H1 (cell line): ENCODE measurements at regions not wholly inside any gene's neighbourhood (a gene's known extent, or its start where the extent isn't known, plus 50 kb on each side); places are given as distances from the start of the nearest gene placed in this dataset.

Source experiments
- CTCF ChIA-PET: fragments of 300-600 bp; sonication (Branson Sonifier 250); formaldehyde crosslinking; loops from one replicate; lab custom pipeline; 2021; ENCODE audit not compliant: partially characterized antibody; lab: Charles Lee
- POLR2A ChIA-PET: fragments of 300-600 bp; sonication (Branson Sonifier 250); formaldehyde crosslinking; loops from one replicate; lab custom pipeline; 2021; ENCODE audit warnings: inconsistent platforms; ENCODE audit not compliant: partially characterized antibody; lab: Charles Lee
- DNase-seq, 2 experiments: peaks; one replicate each; pipeline versions ENCODE4 v3.0.0 to v3.0.0-alpha.2; 2010 to 2022; ENCODE audit warnings: low spot score in 2 of 2, low read depth in 1 of 2, mixed read lengths in 1 of 2
- FAIRE-seq: peaks from 2 replicates; lab custom pipeline; 2011; peaks lifted over from hg19 to GRCh38; lab: Jason Lieb, UNC
- H2AFZ ChIP-seq: 2 replicates; pipeline ENCODE4 v1.8.1; 2012; ENCODE audit warnings: low read length, inconsistent platforms
- H2AK5ac ChIP-seq: 2 replicates; pipeline ENCODE4 v1.6.1; 2013; ENCODE audit warnings: low read depth, low read length
- H2BK120ac ChIP-seq: replicated peaks from 2 replicates; pipeline ENCODE3; 2013; ENCODE audit warnings: low read depth, low read length, inconsistent platforms
- H2BK12ac ChIP-seq: 2 replicates; pipeline ENCODE4 v1.6.1; 2013; ENCODE audit warnings: low read depth, low read length
- H2BK15ac ChIP-seq: 2 replicates; pipeline ENCODE4 v1.6.1; 2013; ENCODE audit warnings: low read length
- H2BK20ac ChIP-seq: 2 replicates; pipeline ENCODE4 v1.6.1; 2013; ENCODE audit warnings: low read length
- H2BK5ac ChIP-seq: 2 replicates; pipeline ENCODE4 v1.6.1; 2013; ENCODE audit warnings: low read depth, low read length
- H3K14ac ChIP-seq: 2 replicates; pipeline ENCODE4 v1.6.1; 2013; ENCODE audit warnings: inconsistent platforms; ENCODE audit not compliant: insufficient read length
- H3K18ac ChIP-seq: 2 replicates; pipeline ENCODE4 v1.6.1; 2013; ENCODE audit warnings: low read length; ENCODE audit errors: extremely low read depth
- H3K23ac ChIP-seq: 2 replicates; pipeline ENCODE4 v1.6.1; 2013; ENCODE audit warnings: inconsistent platforms; ENCODE audit not compliant: insufficient read length
- H3K23me2 ChIP-seq: 2 replicates; pipeline ENCODE4 v1.6.1; 2013; ENCODE audit warnings: low read depth, low read length
- H3K27ac ChIP-seq: 2 replicates; pipeline ENCODE4 v1.6.1; 2011; ENCODE audit warnings: low read depth, low read length, inconsistent platforms
- H3K27me3 ChIP-seq, 4 experiments: replicated peaks in 1 of 4; 1 replicate in 1 of 4; 2 replicates in 3 of 4; pipeline versions ENCODE4 v1.6.1 to v1.8.1; 2011 to 2013; ENCODE audit warnings: low read length in 3 of 4, mild to moderate bottlenecking in 3 of 4, inconsistent platforms in 2 of 4, mixed read lengths in 2 of 4, moderate library complexity in 1 of 4; ENCODE audit not compliant: control insufficient read depth in 3 of 4, insufficient read depth in 3 of 4; ENCODE audit errors: extremely low read depth in 1 of 4
- H3K36me3 ChIP-seq, 4 experiments: 2 replicates each; pipeline versions ENCODE4 v1.6.1 to v1.8.1; 2011 to 2013; ENCODE audit warnings: mild to moderate bottlenecking in 4 of 4, low read length in 3 of 4, moderate library complexity in 2 of 4, control low read depth in 1 of 4, inconsistent platforms in 1 of 4; ENCODE audit not compliant: insufficient read depth in 4 of 4, control insufficient read depth in 2 of 4
- H3K4ac ChIP-seq: replicated peaks from 2 replicates; pipeline ENCODE3; 2013; ENCODE audit warnings: low read length, low read depth, mixed read lengths, inconsistent platforms; ENCODE audit not compliant: insufficient read length
- H3K4me1 ChIP-seq, 4 experiments: replicated peaks in 1 of 4; 1 replicate in 1 of 4; 2 replicates in 3 of 4; pipeline versions ENCODE4 v1.6.1 to v1.8.1; 2011 to 2013; ENCODE audit warnings: low read length in 3 of 4, inconsistent platforms in 2 of 4, mixed read lengths in 1 of 4; ENCODE audit not compliant: insufficient read depth in 4 of 4, control insufficient read depth in 3 of 4
- H3K4me2 ChIP-seq, 2 experiments: 2 replicates each; pipeline versions ENCODE4 v1.6.1 to v1.8.1; 2011 to 2013; ENCODE audit warnings: low read depth in 2 of 2, low read length in 2 of 2, control low read depth in 1 of 2, inconsistent platforms in 1 of 2, mild to moderate bottlenecking in 1 of 2; ENCODE audit not compliant: insufficient read depth in 1 of 2
- H3K4me3 ChIP-seq, 4 experiments: fragments of 200-600, 300-600 bp in 1 of 4; sonication (generic), shearing (Covaris generic), sonication (Bioruptor Twin) in 1 of 4; 2 replicates each; pipeline versions ENCODE4 v1.5.1 to v1.8.1; 2011 to 2016; ENCODE audit warnings: low read length in 4 of 4, low read depth in 3 of 4, control low read depth in 2 of 4, inconsistent platforms in 2 of 4, mild to moderate bottlenecking in 2 of 4, mixed read lengths in 1 of 4, moderate library complexity in 1 of 4; ENCODE audit not compliant: insufficient read depth in 2 of 4; ENCODE audit errors: extremely low read depth in 1 of 4
- H3K56ac ChIP-seq: replicated peaks from 2 replicates; pipeline ENCODE3; 2013; ENCODE audit warnings: low read depth, mild to moderate bottlenecking, mixed read lengths, low read length, inconsistent platforms; ENCODE audit not compliant: insufficient read length
- H3K79me1 ChIP-seq: 2 replicates; pipeline ENCODE4 v1.6.1; 2013; ENCODE audit warnings: low read depth, low read length, control low read depth
- H3K79me2 ChIP-seq, 2 experiments: 2 replicates each; pipeline versions ENCODE4 v1.6.1 to v1.8.1; 2012 to 2013; ENCODE audit warnings: low read length in 2 of 2, mild to moderate bottlenecking in 2 of 2, inconsistent platforms in 1 of 2; ENCODE audit not compliant: insufficient read depth in 2 of 2, control insufficient read depth in 1 of 2
- H3K9ac ChIP-seq, 4 experiments: replicated peaks in 1 of 4; 1 replicate in 1 of 4; 2 replicates in 3 of 4; pipeline versions ENCODE4 v1.6.1 to v1.8.1; 2011 to 2013; ENCODE audit warnings: low read depth in 3 of 4, low read length in 3 of 4, control low read depth in 2 of 4, mild to moderate bottlenecking in 2 of 4, moderate library complexity in 2 of 4, inconsistent platforms in 1 of 4; ENCODE audit errors: extremely low read depth in 1 of 4
- H3K9me3 ChIP-seq, 2 experiments: 2 replicates each; pipeline versions ENCODE4 v1.6.1 to v1.8.1; 2012 to 2013; ENCODE audit warnings: mild to moderate bottlenecking in 2 of 2, moderate library complexity in 2 of 2, control low read depth in 1 of 2, inconsistent platforms in 1 of 2, low read depth in 1 of 2, low read length in 1 of 2, mixed read lengths in 1 of 2; ENCODE audit not compliant: insufficient read depth in 2 of 2
- H4K20me1 ChIP-seq, 2 experiments: replicated peaks in 1 of 2; 2 replicates each; pipeline versions ENCODE3 to v1.8.1; 2011 to 2013; ENCODE audit warnings: inconsistent platforms in 2 of 2, low read length in 2 of 2, mild to moderate bottlenecking in 1 of 2; ENCODE audit not compliant: insufficient read depth in 2 of 2, control insufficient read depth in 1 of 2
- H4K5ac ChIP-seq: 2 replicates; pipeline ENCODE4 v1.6.1; 2013; ENCODE audit warnings: low read length, low read depth, mixed read lengths, inconsistent platforms; ENCODE audit not compliant: insufficient read length
- H4K8ac ChIP-seq: 2 replicates; pipeline ENCODE4 v1.8.0; 2013; ENCODE audit warnings: mild to moderate bottlenecking, moderate library complexity, low read length, inconsistent platforms; ENCODE audit not compliant: insufficient read depth; ENCODE audit errors: extremely low read depth
- H4K91ac ChIP-seq: replicated peaks from 2 replicates; pipeline ENCODE3; 2013; ENCODE audit warnings: low read length, mixed read lengths, inconsistent platforms; ENCODE audit not compliant: insufficient read length
- CBX5 ChIP-seq: fragments of 300-800, 300-1000 bp; sonication (generic); IDR thresholded peaks from 2 replicates; pipeline ENCODE4 v1.7.1; 2016; ENCODE audit warnings: antibody characterized with exemption, low read length, low read depth
- HDAC6 ChIP-seq: IDR thresholded peaks from one replicate; pipeline ENCODE4 v1.7.1; 2012; ENCODE audit warnings: low read depth, mild to moderate bottlenecking, inconsistent platforms, low read length, moderate library complexity
- RBBP5 ChIP-seq: IDR thresholded peaks from 2 replicates; pipeline ENCODE4 v1.7.1; 2012; ENCODE audit warnings: low read depth, mild to moderate bottlenecking, inconsistent platforms, low read length, moderate library complexity, borderline replicate concordance
- SP2 ChIP-seq: IDR thresholded peaks from 2 replicates; pipeline ENCODE4 v1.6.1; 2012; ENCODE audit warnings: mild to moderate bottlenecking, low read length, inconsistent platforms
- SP4 ChIP-seq: IDR thresholded peaks from 2 replicates; pipeline ENCODE4 v1.6.1; 2012; ENCODE audit warnings: low read length, inconsistent platforms
- SUZ12 ChIP-seq: fragments of 200-600 bp; sonication (generic); IDR thresholded peaks from 2 replicates; pipeline ENCODE4 v1.6.1; 2012; ENCODE audit warnings: mild to moderate bottlenecking, inconsistent platforms, low read length, moderate library complexity, mixed read lengths
- WGBS, 2 experiments: shearing (Covaris generic) in 1 of 2; methylation state at CpG; one replicate each; pipeline versions ENCODE4 v1.1.6 to v1.1.7; 2013 to 2015; ENCODE audit warnings: low lambda C conversion rate in 2 of 2, mixed read lengths in 2 of 2, inconsistent platforms in 1 of 2, low coverage in 1 of 2, missing lambda C conversion rate in 1 of 2; ENCODE audit not compliant: insufficient replicate concordance in 2 of 2, insufficient coverage in 1 of 2, insufficient read length in 1 of 2; ENCODE audit errors: extremely low coverage in 1 of 2, missing lambda C conversion rate in 1 of 2; 5-methylcytosine and 5-hydroxymethylcytosine counted together
- TF ChIP-seq, protein P1 (sequence below): IDR thresholded peaks from 2 replicates; pipeline ENCODE4 v1.6.1; 2012; ENCODE audit warnings: inconsistent platforms

DNA sequence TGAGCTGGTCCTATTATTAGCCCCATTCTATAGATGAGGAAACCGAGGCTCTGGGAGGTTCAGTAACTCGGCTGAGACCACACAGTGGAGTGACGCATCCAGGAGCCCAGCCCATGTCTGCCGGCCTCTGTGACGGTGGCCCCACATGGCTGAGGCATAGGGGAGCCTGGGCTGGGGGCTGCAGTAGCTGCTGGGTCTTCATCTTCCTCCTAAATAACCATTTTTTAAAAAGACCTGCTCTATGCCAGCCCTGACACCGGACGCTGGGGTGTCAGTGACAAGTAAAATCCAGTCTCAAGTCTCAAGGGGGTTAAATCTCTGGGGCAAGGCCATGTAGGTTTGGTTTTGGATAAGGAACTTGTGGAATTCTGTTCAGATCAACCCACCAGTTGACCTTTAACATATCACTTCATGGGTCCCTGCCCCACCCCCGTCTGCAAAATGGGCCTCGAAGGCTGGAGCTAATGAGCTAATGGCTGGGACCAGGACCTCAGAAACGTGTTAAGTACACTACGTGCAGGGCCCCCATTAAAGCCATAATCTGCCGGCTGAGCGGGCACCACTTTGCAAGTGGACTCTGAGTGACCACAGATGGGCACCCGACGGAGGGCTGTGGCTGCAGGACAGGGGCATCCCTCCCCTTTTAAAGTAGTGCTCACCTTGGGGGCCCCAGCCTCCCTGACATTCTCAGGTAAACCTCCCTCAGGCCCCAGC lies 136.5 kb upstream of the UNC5B start:
- Histone ChIP-seq H2BK20ac (no peak overlapping the region), H3K4me1 (peaks cover 3 to 27% (median 11%) of the 10 kb centered on the region in 4 experiments; a peak in 6 of 7 replicates), H2AFZ (no peak overlapping the region), H2BK15ac (no peak overlapping the region), H3K4me3 (no peak overlapping the region), H4K20me1 (no peaks in the 10 kb centered on the region), H3K23me2 (no peaks in the 10 kb centered on the region), H3K9ac (no peak overlapping the region), H3K14ac (no peak overlapping the region), H3K23ac (no peak overlapping the region), H2BK12ac (no peak overlapping the region), H3K36me3 (no peaks in the 10 kb centered on the region), H3K18ac (no peak overlapping the region), H4K91ac (no peak overlapping the region), H4K5ac (no peak overlapping the region), H3K4me2 (no peak overlapping the region), H3K56ac (no peak overlapping the region), H3K79me2 (no peaks in the 10 kb centered on the region), H3K4ac (no peak overlapping the region), H2AK5ac (no peak overlapping the region), H4K8ac (no peak overlapping the region), H3K9me3 (no peaks in the 10 kb centered on the region), H3K27me3 (no peaks in the 10 kb centered on the region; a peak in 2 of 7 replicates), H3K79me1 (no peaks in the 10 kb centered on the region), H3K27ac (no peak overlapping the region), H2BK5ac (no peak overlapping the region), H2BK120ac (no peak overlapping the region)
- TF ChIP-seq SP4 (no peak), HDAC6 (no peak), CBX5 (no peak), RBBP5 (no peak), SP2 (no peak), SUZ12 (no peak)
- TF ChIP-seq, protein P1, sequence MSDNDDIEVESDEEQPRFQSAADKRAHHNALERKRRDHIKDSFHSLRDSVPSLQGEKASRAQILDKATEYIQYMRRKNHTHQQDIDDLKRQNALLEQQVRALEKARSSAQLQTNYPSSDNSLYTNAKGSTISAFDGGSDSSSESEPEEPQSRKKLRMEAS, result no peak
- DNase-seq (peak in 1 of 2 experiments; percentile 39), FAIRE-seq (no peak)
- WGBS, 2 experiments, result 80% methylated on average over 15 of the region's 15 CpGs; no CpG with 5 or more reads in 1 of the 2 experiments
- ChIA-PET CTCF (interaction anchor here (0.7 to 5.4 kb wide), 13 partner anchors 13 to 526 kb away, joined by 3 to 29 read pairs (median 4); no protein-coding TSS in a partner anchor), POLR2A (interaction anchor here (1.6 kb wide), 1 partner anchor 140 kb away, joined by 3 read pairs; no protein-coding TSS in a partner anchor)
